SK-N-SH treated with all-trans-retinoic acid at 6 μM for 48 hours (cell line): ENCODE measurements at regions not wholly inside any gene's neighbourhood (a gene's known extent, or its start where the extent isn't known, plus 50 kb on each side); places are given as distances from the start of the nearest gene placed in this dataset.

Experiments
- ATAC-seq: fragments of 200-7000 bp; cut with Tn5 transposase; 3 replicates; pipeline ENCODE4 v1.9.1; 2020; ENCODE audit warnings: mild to moderate bottlenecking, moderate library complexity
- ARNTL ChIP-seq: fragments of 450-650 bp; formaldehyde crosslinking; IDR thresholded peaks from 2 replicates; pipeline ENCODE4 v1.5.0; 2020; ENCODE audit warnings: low read depth, mild to moderate bottlenecking, moderate library complexity, borderline replicate concordance
- BACH2 ChIP-seq: fragments of 250-450 bp; sonication (Bioruptor Pico); IDR thresholded peaks from 2 replicates; pipeline ENCODE4 v1.9.0; 2021; ENCODE audit warnings: mild to moderate bottlenecking, borderline replicate concordance
- CSDC2 ChIP-seq: fragments of 250-450 bp; sonication (Bioruptor Pico); IDR thresholded peaks from 2 replicates; pipeline ENCODE4 v1.5.0; 2020; ENCODE audit warnings: mild to moderate bottlenecking, moderate library complexity
- GLIS3 ChIP-seq: fragments of 250-450 bp; sonication (Bioruptor Pico); IDR thresholded peaks from 2 replicates; pipeline ENCODE4 v1.5.0; 2020; ENCODE audit warnings: mild to moderate bottlenecking, moderate library complexity
- PPARA ChIP-seq: fragments of 250-450 bp; sonication (Bioruptor Pico); IDR thresholded peaks from 2 replicates; pipeline ENCODE4 v1.5.0; 2020; ENCODE audit warnings: mild to moderate bottlenecking, borderline replicate concordance
- RARB ChIP-seq: fragments of 250-450 bp; sonication (Bioruptor Pico); IDR thresholded peaks from 2 replicates; pipeline ENCODE4 v1.8.0; 2021; ENCODE audit warnings: mild to moderate bottlenecking, moderate library complexity
- TCF4 ChIP-seq: fragments of 250-450 bp; sonication (Bioruptor Pico); IDR thresholded peaks from 2 replicates; pipeline ENCODE4 v1.8.0; 2021; ENCODE audit warnings: mild to moderate bottlenecking, moderate library complexity, borderline replicate concordance
- TOX ChIP-seq: fragments of 250-450 bp; sonication (Bioruptor Pico); IDR thresholded peaks from 2 replicates; pipeline ENCODE4 v1.8.0; 2021; ENCODE audit warnings: mild to moderate bottlenecking, moderate library complexity, borderline replicate concordance
- ZC3H10 ChIP-seq: fragments of 250-450 bp; sonication (Bioruptor Pico); IDR thresholded peaks from 2 replicates; pipeline ENCODE4 v1.5.1; 2021; ENCODE audit warnings: mild to moderate bottlenecking, moderate library complexity
- ZFP3 ChIP-seq: fragments of 250-450 bp; sonication (Bioruptor Pico); IDR thresholded peaks from 2 replicates; pipeline ENCODE4 v1.5.0; 2020; ENCODE audit warnings: mild to moderate bottlenecking, moderate library complexity
- ZFP30 ChIP-seq: fragments of 450-650 bp; formaldehyde crosslinking; IDR thresholded peaks from 2 replicates; pipeline ENCODE4 v1.5.0; 2022; ENCODE audit warnings: mild to moderate bottlenecking, moderate library complexity
- ZNF565 ChIP-seq: fragments of 450-650 bp; formaldehyde crosslinking; conservative IDR thresholded peaks from 2 replicates; pipeline ENCODE4 v1.5.0; 2020; ENCODE audit warnings: low read depth, mild to moderate bottlenecking, moderate library complexity
- ZNF70 ChIP-seq: fragments of 450-650 bp; formaldehyde crosslinking; IDR thresholded peaks from 2 replicates; pipeline ENCODE4 v1.5.0; 2020; ENCODE audit warnings: mild to moderate bottlenecking, moderate library complexity
- TF ChIP-seq, protein P1 (sequence below): fragments of 250-450 bp; sonication (Bioruptor Pico); IDR thresholded peaks from 2 replicates; pipeline ENCODE4 v1.5.0; 2020; ENCODE audit warnings: mild to moderate bottlenecking, moderate library complexity
- TF ChIP-seq, protein P2 (sequence below): fragments of 250-450 bp; sonication (Bioruptor Pico); IDR thresholded peaks from 2 replicates; pipeline ENCODE4 v1.8.0; 2021; ENCODE audit warnings: low read depth, mild to moderate bottlenecking, moderate library complexity, borderline replicate concordance
- TF ChIP-seq, protein P3 (sequence below): fragments of 250-450 bp; sonication (Bioruptor Pico); IDR thresholded peaks from 2 replicates; pipeline ENCODE4 v1.5.1; 2021; ENCODE audit warnings: mild to moderate bottlenecking, moderate library complexity
- TF ChIP-seq, protein P4 (sequence below): fragments of 250-450 bp; sonication (Bioruptor Pico); IDR thresholded peaks from 2 replicates; pipeline ENCODE4 v1.8.0; 2020; ENCODE audit warnings: mild to moderate bottlenecking, moderate library complexity, borderline replicate concordance

DNA sequence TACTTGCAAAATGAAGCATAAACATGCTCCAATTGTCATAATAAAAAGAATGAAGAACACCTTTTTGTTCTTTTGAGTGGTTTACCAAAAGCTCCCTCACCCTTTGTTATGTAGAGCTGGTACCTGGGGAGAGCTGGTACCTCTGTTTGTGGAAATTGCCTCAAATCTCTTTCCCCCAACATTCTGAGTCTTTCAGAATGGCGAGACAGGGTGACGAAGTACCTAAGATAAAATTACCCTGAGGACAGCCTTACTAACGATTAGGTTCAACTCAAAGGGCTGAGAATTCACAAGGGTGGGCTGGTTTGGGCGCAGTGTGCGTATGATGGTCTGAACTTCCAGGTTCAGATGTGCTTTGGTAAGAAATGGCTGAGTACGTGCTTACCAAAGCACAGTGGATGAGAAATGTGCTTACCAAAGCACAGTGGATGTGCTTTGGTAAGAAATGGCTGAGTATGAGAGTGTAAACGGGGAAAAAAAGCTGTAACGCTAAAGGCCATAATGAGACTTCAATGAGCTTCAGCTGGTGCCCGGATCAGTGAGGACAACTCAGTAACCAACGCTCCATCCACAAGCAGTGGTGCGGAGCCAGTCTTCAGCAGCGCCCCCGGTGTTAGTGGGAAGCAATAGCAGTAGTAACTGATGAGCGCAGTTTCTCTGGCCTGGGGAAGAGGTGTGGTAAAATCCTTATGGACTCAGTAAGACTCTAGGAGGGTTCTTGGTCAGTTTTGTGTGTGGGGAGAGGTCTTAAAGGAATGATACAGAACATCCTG, 72.3 kb upstream of the LRIG1 start (continued):
- TF ChIP-seq, protein P1, sequence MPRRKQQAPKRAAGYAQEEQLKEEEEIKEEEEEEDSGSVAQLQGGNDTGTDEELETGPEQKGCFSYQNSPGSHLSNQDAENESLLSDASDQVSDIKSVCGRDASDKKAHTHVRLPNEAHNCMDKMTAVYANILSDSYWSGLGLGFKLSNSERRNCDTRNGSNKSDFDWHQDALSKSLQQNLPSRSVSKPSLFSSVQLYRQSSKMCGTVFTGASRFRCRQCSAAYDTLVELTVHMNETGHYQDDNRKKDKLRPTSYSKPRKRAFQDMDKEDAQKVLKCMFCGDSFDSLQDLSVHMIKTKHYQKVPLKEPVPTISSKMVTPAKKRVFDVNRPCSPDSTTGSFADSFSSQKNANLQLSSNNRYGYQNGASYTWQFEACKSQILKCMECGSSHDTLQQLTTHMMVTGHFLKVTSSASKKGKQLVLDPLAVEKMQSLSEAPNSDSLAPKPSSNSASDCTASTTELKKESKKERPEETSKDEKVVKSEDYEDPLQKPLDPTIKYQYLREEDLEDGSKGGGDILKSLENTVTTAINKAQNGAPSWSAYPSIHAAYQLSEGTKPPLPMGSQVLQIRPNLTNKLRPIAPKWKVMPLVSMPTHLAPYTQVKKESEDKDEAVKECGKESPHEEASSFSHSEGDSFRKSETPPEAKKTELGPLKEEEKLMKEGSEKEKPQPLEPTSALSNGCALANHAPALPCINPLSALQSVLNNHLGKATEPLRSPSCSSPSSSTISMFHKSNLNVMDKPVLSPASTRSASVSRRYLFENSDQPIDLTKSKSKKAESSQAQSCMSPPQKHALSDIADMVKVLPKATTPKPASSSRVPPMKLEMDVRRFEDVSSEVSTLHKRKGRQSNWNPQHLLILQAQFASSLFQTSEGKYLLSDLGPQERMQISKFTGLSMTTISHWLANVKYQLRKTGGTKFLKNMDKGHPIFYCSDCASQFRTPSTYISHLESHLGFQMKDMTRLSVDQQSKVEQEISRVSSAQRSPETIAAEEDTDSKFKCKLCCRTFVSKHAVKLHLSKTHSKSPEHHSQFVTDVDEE (CRISPR knock-in tag) = no peak
- TF ChIP-seq, protein P2, sequence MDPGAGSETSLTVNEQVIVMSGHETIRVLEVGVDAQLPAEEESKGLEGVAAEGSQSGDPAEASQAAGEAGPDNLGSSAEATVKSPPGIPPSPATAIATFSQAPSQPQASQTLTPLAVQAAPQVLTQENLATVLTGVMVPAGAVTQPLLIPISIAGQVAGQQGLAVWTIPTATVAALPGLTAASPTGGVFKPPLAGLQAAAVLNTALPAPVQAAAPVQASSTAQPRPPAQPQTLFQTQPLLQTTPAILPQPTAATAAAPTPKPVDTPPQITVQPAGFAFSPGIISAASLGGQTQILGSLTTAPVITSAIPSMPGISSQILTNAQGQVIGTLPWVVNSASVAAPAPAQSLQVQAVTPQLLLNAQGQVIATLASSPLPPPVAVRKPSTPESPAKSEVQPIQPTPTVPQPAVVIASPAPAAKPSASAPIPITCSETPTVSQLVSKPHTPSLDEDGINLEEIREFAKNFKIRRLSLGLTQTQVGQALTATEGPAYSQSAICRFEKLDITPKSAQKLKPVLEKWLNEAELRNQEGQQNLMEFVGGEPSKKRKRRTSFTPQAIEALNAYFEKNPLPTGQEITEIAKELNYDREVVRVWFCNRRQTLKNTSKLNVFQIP = no peak

DNA sequence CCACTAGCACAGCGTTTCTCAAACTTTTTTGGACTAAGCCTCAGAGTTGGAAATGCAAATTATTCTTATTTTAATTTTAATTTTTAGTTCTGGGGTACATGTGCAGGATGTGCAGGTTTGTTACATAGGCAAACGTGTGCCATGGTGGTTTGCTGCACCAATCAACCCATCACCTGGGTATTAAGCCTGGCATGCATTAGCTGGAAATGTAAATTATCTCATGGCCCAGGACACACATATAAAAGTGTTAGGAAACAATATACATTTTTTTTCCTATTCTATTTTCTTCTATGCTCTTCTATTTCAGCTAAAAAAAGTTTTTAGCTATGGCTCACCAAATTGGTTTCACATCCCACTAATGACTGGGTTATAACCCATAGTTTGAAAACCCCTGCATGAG, 73.3 kb upstream of the LRIG1 start:
- TF ChIP-seq GLIS3 (CRISPR knock-in tag) (no peak), ZNF70 (CRISPR knock-in tag) (no peak), PPARA (CRISPR knock-in tag) (no peak), TOX (no peak), ZFP3 (CRISPR knock-in tag) (no peak), RARB (CRISPR knock-in tag) (no peak), TCF4 (CRISPR knock-in tag) (no peak), ZFP30 (CRISPR knock-in tag) (no peak), BACH2 (CRISPR knock-in tag) (no peak), ZNF565 (CRISPR knock-in tag) (no peak), CSDC2 (no peak), ARNTL (CRISPR knock-in tag) (no peak), ZC3H10 (CRISPR knock-in tag) (no peak)
- TF ChIP-seq, protein P3, sequence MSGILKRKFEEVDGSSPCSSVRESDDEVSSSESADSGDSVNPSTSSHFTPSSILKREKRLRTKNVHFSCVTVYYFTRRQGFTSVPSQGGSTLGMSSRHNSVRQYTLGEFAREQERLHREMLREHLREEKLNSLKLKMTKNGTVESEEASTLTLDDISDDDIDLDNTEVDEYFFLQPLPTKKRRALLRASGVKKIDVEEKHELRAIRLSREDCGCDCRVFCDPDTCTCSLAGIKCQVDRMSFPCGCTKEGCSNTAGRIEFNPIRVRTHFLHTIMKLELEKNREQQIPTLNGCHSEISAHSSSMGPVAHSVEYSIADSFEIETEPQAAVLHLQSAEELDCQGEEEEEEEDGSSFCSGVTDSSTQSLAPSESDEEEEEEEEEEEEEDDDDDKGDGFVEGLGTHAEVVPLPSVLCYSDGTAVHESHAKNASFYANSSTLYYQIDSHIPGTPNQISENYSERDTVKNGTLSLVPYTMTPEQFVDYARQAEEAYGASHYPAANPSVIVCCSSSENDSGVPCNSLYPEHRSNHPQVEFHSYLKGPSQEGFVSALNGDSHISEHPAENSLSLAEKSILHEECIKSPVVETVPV (CRISPR knock-in tag) = no peak
- TF ChIP-seq, protein P1 (CRISPR knock-in tag) = no peak
- TF ChIP-seq, protein P4, sequence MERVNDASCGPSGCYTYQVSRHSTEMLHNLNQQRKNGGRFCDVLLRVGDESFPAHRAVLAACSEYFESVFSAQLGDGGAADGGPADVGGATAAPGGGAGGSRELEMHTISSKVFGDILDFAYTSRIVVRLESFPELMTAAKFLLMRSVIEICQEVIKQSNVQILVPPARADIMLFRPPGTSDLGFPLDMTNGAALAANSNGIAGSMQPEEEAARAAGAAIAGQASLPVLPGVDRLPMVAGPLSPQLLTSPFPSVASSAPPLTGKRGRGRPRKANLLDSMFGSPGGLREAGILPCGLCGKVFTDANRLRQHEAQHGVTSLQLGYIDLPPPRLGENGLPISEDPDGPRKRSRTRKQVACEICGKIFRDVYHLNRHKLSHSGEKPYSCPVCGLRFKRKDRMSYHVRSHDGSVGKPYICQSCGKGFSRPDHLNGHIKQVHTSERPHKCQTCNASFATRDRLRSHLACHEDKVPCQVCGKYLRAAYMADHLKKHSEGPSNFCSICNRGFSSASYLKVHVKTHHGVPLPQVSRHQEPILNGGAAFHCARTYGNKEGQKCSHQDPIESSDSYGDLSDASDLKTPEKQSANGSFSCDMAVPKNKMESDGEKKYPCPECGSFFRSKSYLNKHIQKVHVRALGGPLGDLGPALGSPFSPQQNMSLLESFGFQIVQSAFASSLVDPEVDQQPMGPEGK (CRISPR knock-in tag) = no peak
- TF ChIP-seq, protein P2 = no peak
- TF ChIP-seq, all 23 proteins: peak for 0
- ATAC-seq = no peak
